ENCODE measurements at regions not wholly inside any gene's neighbourhood (a gene's known extent, or its start where the extent isn't known, plus 50 kb on each side); places are given as distances from the start of the nearest gene placed in this dataset. TPM values are rescaled to one million over a fixed set of nuclear protein-coding genes. Genes with fewer than 3 reads are reported as not detected.

Small RNA genes lying in the stretch of these regions (microRNA-seq; reads per million reads assigned to microRNA genes)
- gene RF00322 (ENCODE audit: insufficient read depth, insufficient read length): not detected
- gene RNU6-1075P (ENCODE audit: insufficient read depth, insufficient read length): not detected

Small RNA genes lying in the stretch of these regions (small RNA-seq; reads per million reads assigned to genes)
- 0 reads per million in 5 experiments for gene RF00322
- 0 reads per million in 5 experiments for gene RNU6-1075P

Data from IMR-90 (cell line).